CD4-positive, alpha-beta T cell treated with Interleukin-15 for 1 hour (primary cell): ENCODE measurements at regions not wholly inside any gene's neighbourhood (a gene's known extent, or its start where the extent isn't known, plus 50 kb on each side); places are given as distances from the start of the nearest gene placed in this dataset.

Experiments used
- DNase-seq: peaks from one replicate; pipeline ENCODE4 v3.0.0-alpha.2; 2020

DNA sequence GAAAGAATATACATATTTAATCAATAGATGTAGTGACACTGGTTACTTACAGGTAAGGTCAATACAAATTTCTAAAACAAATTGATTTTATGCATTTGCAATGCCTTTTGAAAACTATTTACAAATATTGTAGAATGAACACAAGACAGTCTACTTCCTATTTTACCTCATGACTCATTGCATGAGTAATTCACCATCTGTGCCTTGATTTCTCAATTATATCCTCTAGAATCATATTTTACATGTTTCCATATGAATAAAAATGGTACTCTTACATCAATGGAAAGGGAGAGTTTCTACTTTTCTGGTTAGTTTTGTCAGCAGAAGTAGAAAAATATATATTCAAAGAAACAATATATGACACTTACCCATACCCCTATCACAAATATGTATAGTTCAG is 203.8 kb upstream of the CDH7 start:
- DNase-seq, result no peak

DNA sequence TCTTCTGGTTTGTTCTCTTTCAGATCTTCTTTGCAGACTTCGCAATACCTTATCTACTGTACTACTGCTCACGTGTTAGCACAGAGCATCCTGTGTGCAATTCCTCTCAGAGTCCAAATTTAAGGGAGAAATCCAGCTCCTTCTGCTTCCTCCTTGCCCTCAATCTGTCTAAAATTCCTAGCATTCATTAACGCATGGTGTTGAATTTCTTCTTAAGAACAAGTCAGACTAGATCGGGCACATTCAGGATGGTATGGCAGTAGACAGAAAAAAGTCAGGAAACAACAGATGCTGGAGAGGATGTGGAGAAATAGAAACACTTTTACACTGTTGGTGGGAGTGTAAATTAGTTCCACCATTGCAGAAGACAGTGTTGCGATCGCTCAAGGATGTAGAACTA is 206.1 kb upstream of the CDH7 start:
- no peak for DNase-seq

- DNase-seq, result no peak
These were observed 222.8 kb upstream of the CDH7 start for GRCh38 chr18:65527879-65528633.

- no peak for DNase-seq
These were observed 224.7 kb upstream of the CDH7 start for GRCh38 chr18:65526099-65526498.

DNA sequence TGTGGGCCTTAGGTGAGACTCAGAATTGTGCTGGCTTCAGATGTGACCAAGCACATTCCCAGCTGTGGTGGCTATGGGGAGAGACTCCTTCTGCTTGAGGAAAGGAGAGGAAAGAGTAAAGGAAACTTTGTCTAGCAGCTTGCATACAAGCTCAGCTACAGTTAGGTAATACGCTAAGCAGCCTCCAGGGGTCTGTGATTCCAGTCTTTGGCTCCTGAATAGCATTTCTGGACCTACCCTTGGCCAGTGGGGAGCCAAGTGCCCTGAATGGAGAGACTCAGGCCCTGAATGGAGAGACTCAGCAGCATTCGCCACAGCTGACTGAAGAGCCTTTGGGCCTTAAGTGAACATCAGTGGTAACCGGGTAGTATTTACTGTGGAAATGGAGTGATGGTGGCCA is 227.4 kb upstream of the CDH7 start:
- no peak for DNase-seq

DNA sequence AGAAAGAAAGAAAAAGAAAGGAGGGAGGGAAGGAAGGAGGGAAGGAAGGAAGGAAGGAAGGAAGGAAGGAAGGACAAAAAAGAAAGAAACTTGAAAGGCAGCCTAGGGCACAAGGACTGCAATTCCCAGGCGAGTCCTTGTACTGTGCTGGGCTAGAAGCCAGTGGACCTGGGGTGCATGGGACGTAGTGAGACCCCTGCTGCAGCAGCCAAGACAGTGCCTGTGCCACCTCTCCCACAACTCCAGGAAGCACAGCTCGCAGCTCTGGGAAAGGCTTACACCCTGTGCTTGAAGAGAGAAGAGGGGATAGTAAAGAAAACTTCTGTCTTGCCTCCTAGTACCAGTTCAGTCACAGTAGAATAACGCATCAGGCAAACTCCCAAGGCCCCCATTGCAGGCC is 227.9 kb upstream of the CDH7 start:
- no peak for DNase-seq

- DNase-seq, result no peak
These were observed 234.6 kb upstream of the CDH7 start for GRCh38 chr18:65516209-65516608.

DNA sequence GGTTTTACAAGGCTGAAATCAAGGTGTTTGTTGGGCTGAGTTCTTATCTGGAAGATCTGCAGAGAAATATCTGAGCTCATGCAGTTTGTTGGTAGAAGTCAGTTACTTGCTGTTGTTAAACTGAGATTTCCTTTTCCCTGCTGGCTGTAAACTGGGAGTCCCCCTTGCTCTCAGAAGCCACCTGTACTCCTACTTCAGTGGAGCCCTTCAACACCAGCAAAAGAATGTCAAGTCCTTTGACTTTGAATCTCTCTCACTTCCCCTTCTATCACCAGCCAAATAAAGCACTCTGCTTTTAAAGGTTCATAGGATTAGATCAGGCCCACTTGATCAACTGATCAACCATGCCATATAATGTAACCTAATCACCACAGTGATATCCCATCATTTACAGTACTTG is 252.2 kb upstream of the CDH7 start:
- no peak for DNase-seq

DNA sequence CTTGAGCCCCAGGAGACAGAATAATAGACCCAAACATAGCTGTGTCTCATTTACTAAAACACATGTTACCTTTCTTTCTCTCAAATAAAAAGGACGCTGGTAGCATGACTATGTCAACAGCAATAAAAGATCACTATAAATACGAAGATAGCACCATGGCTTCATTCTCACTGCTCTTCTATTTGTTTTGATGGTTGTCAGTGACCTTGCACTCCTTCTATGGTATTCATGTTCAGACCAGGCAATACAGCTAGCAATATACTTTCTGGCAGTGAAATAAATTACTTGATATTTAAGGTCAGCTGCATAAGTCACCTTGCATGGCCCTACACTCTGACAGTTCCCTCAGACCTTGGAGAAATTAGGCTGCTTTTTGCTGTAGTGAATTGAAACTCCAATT is 263.2 kb upstream of the CDH7 start:
- DNase-seq, result no peak

- DNase-seq, result no peak
These were observed 273.4 kb upstream of the CDH7 start for GRCh38 chr18:65477455-65477854.

- no peak for DNase-seq
These were observed 281.9 kb upstream of the CDH7 start for GRCh38 chr18:65468881-65469280.

DNA sequence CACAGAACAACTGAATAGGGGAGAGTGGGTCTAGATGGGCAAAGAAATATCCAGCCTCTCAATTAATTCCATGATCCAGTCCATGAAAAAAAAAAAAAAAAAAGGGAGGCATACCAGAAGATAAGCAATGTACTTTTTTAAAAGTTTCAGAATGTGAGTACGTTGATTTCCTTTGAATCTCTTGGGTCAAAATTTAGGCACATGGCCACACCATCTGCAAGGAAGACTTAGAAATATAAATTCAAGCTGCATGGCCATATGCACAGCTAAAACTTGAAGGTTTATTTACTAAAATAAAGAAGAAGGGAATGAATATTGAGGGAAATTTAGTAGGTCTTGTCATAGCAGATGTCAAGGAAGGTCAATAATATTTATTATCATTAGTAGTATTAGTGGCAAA is 286.5 kb upstream of the CDH7 start:
- DNase-seq, result no peak

GRCh38 chr18:65459741-65460140 is 291.1 kb upstream of the CDH7 start:
- no peak for DNase-seq

GRCh38 chr18:65458871-65459270 is 291.9 kb upstream of the CDH7 start:
- no peak for DNase-seq

GRCh38 chr18:65439188-65439587 is 311.6 kb upstream of the CDH7 start:
- no peak for DNase-seq

- DNase-seq, result no peak
These were observed 314.4 kb upstream of the CDH7 start for GRCh38 chr18:65436430-65436829.

DNA sequence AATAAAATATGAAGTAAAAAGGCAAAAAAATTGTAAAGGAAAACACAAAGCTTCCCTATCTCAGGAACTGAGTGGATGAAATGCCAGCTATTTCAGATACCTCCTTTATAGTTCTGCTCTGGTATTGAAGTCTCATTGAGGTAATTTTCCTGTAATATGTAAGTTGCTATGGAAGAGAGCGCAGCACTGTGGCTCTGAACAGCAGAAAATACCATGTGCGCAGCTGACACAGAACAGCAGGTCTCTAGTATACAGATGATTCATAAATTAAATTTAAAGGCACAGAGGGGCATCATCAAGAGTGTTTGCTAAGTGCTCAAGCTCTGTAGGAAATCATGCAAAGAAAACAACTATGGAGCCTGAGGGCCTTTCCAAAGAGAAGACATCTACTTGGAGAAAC is 315.3 kb upstream of the CDH7 start:
- DNase-seq, result no peak

- DNase-seq, result no peak
These were observed 321.2 kb upstream of the CDH7 start for GRCh38 chr18:65429601-65430000.

- no peak for DNase-seq
These were observed 325.4 kb upstream of the CDH7 start for GRCh38 chr18:65425366-65425765.

- DNase-seq, result no peak
These were observed 327.0 kb upstream of the CDH7 start for GRCh38 chr18:65423776-65424175.

DNA sequence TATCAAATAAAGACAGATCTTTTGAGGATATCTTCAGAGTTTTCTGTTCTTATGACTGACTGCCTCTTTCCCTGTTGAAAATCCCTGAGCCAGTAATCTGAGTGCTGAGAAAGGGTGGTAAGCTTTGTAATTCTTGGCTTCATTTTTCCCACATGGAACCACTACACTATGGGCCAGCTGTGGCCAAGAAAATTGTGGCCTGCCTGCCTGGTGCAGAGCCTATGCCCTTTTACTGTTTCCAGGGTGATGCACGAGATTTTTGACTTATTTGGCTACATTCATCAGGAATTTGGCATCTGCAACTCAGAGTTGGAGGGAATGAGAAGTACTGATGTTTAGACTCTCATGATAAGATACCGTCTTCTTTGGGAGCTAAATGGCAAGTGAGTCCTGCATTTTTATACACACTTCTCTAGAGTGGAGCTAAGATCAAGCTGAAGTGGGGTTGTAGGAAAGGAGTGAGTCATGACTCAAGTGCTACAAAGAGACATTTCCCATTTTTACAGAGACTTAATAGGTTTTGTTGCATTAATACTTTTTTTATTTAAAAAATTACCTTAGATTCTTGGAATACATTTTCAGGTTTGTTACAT is 328.2 kb upstream of the CDH7 start:
- no peak for DNase-seq

DNA sequence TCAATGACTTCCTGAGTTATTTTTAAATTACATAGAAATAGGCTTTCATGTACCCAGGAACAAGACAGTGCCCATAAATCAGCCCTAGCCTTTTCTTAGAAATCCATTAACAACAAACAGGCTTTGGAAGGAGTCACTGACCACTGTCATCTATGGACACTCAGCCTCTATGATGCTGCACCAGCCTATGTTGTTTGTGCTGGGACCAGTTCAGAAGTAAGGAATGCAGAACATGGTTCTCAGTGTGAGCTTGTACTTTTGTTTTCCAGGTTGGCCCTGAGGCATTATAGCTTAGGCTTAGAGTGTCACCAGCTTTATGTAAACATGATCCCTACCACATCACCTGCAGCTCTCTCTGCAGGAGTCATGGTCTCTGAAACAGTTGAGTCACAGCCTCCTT is 335.7 kb upstream of the CDH7 start:
- DNase-seq, result no peak

DNA sequence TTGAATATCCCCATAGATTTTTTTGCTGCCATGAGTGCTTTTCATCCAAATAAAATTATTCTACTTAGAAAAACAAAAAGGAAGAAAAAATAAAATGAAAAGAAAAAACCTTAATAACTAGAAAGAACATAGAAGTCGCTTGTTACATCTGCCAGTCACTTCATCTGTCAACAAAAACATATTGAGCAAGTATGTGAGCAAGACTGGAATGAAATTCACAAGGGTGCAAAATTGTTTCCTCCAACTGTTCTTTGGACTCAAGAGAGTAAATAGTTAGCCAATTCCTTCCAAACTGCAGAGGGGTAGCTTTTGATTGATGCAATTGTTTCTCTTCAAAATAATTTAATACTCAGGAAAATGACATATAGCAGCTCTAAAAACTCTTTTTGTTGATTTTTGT is 336.3 kb upstream of the CDH7 start:
- no peak for DNase-seq

GRCh38 chr18:65411061-65411460 is 339.8 kb upstream of the CDH7 start:
- DNase-seq, result no peak

- DNase-seq, result no peak
These were observed 341.6 kb upstream of the CDH7 start for GRCh38 chr18:65409261-65409660.
